GM12875 (cell line): ENCODE measurements at regions not wholly inside any gene's neighbourhood (a gene's known extent, or its start where the extent isn't known, plus 50 kb on each side); places are given as distances from the start of the nearest gene placed in this dataset.

Experiments used
- H3K4me3 ChIP-seq: one replicate; pipeline ENCODE4 v1.5.1; 2011; ENCODE audit warnings: low read depth, low read length, control low read depth
- TF ChIP-seq, protein P1 (sequence below): IDR thresholded peaks from 2 replicates; pipeline ENCODE4 v1.5.1; 2011; ENCODE audit warnings: low read depth, mild to moderate bottlenecking, control low read depth, inconsistent platforms, low read length, moderate library complexity, borderline replicate concordance; ENCODE audit not compliant: insufficient read depth

DNA sequence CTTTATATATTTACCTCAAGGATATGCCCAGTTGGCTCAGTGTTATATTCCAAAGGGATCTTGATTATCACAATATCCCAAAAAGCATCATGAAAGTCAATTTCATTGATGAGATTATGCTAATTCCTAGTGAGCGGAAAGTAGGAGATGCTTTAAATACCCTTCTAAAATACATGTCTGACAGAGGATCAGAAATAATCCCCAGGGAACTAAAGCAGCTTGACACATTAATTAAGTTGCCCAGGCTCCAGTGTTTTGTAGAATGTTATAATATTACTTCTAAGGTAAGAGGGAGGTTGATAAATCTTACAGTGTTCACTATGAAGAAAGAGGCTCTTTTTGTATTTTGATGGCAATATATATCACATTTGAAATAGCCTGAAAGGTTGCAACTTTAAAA lies 767.5 kb upstream of the ROBO1 start:
- no peak overlapping the region for H3K4me3 ChIP-seq
- TF ChIP-seq, protein P1, sequence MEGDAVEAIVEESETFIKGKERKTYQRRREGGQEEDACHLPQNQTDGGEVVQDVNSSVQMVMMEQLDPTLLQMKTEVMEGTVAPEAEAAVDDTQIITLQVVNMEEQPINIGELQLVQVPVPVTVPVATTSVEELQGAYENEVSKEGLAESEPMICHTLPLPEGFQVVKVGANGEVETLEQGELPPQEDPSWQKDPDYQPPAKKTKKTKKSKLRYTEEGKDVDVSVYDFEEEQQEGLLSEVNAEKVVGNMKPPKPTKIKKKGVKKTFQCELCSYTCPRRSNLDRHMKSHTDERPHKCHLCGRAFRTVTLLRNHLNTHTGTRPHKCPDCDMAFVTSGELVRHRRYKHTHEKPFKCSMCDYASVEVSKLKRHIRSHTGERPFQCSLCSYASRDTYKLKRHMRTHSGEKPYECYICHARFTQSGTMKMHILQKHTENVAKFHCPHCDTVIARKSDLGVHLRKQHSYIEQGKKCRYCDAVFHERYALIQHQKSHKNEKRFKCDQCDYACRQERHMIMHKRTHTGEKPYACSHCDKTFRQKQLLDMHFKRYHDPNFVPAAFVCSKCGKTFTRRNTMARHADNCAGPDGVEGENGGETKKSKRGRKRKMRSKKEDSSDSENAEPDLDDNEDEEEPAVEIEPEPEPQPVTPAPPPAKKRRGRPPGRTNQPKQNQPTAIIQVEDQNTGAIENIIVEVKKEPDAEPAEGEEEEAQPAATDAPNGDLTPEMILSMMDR: no peak

DNA sequence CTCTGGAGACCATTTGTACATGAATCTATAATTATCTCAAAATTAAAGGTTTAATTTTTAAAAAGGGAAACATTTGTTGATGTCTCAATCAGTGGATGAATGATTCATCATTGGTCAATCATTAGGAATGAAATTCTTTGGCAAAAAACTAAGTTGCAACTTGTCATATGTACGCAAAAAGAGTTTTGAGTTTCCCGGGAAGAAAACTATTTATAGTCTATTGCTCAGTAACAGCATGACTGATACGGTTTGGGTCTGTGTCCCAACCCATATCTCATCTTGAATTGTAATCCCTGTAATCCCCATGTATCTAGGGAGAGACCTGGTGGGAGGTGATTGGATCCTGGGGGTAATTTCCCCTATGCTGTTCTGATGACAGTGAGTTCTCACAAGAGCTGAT lies 765.8 kb upstream of the ROBO1 start:
- H3K4me3 ChIP-seq: no peak overlapping the region
- TF ChIP-seq, protein P1: no peak

DNA sequence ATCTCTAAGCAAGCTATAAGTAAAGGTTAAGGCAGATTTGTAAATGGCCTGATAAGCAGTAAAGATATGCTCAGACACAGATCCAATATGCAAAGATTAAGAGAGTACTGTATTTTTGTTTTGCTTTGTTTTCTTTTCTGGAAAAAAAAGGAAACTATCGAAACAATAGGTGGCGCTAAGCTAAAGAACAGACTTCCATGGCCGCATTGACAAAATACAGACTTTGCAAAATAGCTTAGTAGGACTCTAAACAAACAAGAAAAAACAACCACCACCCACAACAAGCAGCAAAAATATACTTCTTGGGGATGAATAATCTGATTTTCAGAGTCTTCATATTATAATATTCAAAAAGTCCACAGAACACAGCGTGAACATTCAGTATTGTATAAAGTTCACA lies 758.4 kb upstream of the ROBO1 start:
- TF ChIP-seq, protein P1: no peak

DNA sequence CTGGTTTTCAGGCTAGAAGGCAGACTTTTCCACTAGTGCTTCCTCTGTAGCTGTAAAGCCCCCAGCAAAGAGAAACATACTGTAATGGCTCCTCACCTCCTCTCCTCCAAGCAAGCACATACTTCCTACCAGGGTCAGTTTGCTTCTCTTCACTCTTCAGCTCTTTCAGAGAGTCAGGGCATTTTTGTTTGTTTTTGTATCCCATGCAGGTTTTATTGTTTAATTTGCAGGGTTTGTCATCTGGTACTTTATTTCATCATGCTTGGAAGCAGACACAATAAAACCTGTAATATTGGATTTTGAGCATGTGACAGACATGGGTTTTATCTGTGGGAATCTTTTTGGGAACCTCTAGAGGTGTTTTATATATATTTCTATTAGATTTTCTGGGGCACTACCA lies 753.3 kb upstream of the ROBO1 start:
- TF ChIP-seq, protein P1: no peak
- no peak overlapping the region for H3K4me3 ChIP-seq

More for the DNA sequence above, 758.4 kb upstream of the ROBO1 start:
- H3K4me3 ChIP-seq: no peak overlapping the region

DNA sequence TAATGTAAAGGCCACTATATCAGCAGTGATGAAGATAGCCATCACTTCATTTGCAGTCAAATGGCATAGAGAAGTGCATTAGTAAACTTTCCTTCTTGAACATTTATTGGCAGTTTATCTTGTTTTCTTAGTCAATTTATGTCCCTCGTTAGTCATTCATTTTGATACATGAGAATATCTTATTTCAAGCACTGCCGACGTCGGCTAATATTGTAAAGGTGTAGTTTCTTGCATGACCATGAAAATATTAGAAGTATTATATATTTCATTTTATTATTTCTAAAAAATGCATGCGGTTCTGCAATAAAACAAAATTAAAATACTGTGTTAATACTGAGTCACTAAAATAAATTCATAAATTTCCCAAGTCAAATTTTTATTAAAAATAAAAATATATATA lies 751.6 kb upstream of the ROBO1 start:
- H3K4me3 ChIP-seq: no peak overlapping the region
- TF ChIP-seq, protein P1: no peak

DNA sequence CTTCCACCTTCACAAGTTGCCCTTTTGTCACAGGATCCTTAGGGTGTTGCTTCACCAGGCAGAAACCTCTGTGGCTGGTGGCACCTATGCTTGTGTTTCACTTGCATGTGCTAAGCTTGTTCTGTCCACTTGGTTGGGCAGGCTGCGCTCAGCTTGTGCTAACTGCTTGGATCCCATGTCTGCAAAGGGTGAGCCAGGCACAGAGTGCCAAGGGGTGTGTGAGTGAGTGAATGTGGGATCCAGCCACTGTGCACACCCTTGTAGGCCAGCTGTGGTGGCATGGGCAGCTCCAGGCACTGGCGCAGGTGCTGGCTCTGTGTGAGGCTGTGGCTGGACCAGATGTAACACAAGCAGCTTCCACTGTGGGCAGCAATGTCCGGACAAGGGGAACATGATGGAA lies 728.7 kb upstream of the ROBO1 start:
- TF ChIP-seq, protein P1: no peak
- no peak overlapping the region for H3K4me3 ChIP-seq

DNA sequence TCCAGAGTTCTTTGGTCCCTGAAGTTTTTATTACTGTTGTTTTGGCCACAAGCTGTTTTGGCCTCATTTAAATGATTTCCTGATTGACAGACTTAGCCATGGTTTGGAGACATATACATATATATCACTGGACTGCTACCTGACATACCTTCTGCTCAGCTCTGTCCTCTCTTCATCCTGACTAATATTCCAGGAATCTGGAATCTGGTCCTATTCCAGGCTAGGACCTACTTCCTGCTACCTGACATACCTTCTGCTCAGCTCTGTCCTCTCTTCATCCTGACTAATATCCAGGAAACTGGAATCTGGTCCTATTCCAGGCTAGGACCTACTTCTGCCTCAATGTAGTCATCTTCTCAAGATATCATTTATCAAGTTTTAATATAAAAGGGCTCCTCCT lies 724.4 kb upstream of the ROBO1 start:
- TF ChIP-seq, protein P1: no peak
- no peak overlapping the region for H3K4me3 ChIP-seq
